Tibial nerve (tissue), 4 donors: ENCODE measurements at regions not wholly inside any gene's neighbourhood (a gene's known extent, or its start where the extent isn't known, plus 50 kb on each side); places are given as distances from the start of the nearest gene placed in this dataset.

ENCODE experiments used
- CTCF ChIP-seq, 5 experiments: fragments of 200-600 bp in 3 of 5; fragments of 450-650 bp in 2 of 5; sonication (generic) in 3 of 5; IDR thresholded peaks; one replicate each; pipeline ENCODE4 v1.5.1; 2016 to 2019; ENCODE audit warnings: antibody characterized with exemption in 5 of 5, mild to moderate bottlenecking in 3 of 5, moderate library complexity in 2 of 5
- EP300 ChIP-seq, 2 donors: sonication (generic); formaldehyde crosslinking; IDR thresholded peaks; one replicate each; pipeline ENCODE4 v1.6.1; 2017; ENCODE audit warnings: antibody characterized with exemption in 2 of 2, mild to moderate bottlenecking in 1 of 2
- POLR2A ChIP-seq, 2 donors: fragments of 450-650 bp; IDR thresholded peaks; one replicate each; pipeline ENCODE4 v1.6.1; 2017; ENCODE audit warnings: antibody characterized with exemption in 2 of 2, mild to moderate bottlenecking in 2 of 2, moderate library complexity in 2 of 2

- no peak for TF ChIP-seq CTCF (IDR thresholded peaks at IDR 0.05)
- TF ChIP-seq POLR2A (IDR thresholded peaks at IDR 0.05): no peak
- no peak for TF ChIP-seq EP300 (IDR thresholded peaks at IDR 0.05)
Measured at GRCh38 chr15:98276018-98276417, 315.5 kb downstream of the ARRDC4 start.
